ENCODE measurements at regions not wholly inside any gene's neighbourhood (a gene's known extent, or its start where the extent isn't known, plus 50 kb on each side); places are given as distances from the start of the nearest gene placed in this dataset.
"Not testable (repeated sequence)": the region's sequence is repeated elsewhere in the genome, so short reads cannot be mapped to it uniquely, and the experiment has no call there.

GRCh38 chr2:175704568-175704967 lies 297.5 kb downstream of the LNPK start:
- TF ChIP-seq CTCF, POLR2AphosphoS5, EP300 (IDR thresholded peaks at IDR 0.05): not testable (repeated sequence)

Data from esophagus muscularis mucosa (tissue), 4 donors.